ENCODE measurements at regions not wholly inside any gene's neighbourhood (a gene's known extent, or its start where the extent isn't known, plus 50 kb on each side); places are given as distances from the start of the nearest gene placed in this dataset.
"Not testable (repeated sequence)": the region's sequence is repeated elsewhere in the genome, so short reads cannot be mapped to it uniquely, and the experiment has no call there.

DNA sequence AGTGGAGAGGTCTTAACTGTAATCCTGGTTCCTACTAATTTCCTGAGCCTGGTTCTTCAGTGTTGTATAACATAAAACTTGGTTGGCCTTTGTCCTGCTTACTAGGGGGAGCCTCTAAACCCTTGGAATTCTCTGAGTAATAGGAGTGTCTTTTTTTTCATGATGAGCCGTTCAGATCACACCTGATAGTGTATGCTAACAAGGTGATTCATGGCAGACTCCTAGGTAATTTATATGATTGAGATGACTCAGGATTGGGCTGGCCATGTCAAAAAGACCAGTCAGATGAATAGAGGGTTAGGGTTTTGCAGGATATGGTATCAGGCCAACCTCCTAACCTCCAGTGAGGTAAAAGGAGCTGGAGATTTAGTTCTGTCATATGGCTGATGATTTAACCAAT, 135.8 kb upstream of the KLF12 start:
- Mint-ChIP-seq H3K27ac (no peak overlapping the region), H3K9me3 (peaks cover 8 to 12% of the 10 kb centered on the region in 2 donors), H3K4me3 (no peak overlapping the region), H3K36me3 (ENCODE audit: insufficient read depth in 2 of 2) (peaks cover 8 to 17% of the 10 kb centered on the region in 2 donors), H3K4me1 (ENCODE audit: low read depth) (peaks cover 4% of the 10 kb centered on the region), H3K27me3 (ENCODE audit: low read depth) (no peaks in the 10 kb centered on the region)
- ATAC-seq (replicated peaks in 1 of 2) (peak; percentile 25 to 83), DNase-seq (no peak)

DNA sequence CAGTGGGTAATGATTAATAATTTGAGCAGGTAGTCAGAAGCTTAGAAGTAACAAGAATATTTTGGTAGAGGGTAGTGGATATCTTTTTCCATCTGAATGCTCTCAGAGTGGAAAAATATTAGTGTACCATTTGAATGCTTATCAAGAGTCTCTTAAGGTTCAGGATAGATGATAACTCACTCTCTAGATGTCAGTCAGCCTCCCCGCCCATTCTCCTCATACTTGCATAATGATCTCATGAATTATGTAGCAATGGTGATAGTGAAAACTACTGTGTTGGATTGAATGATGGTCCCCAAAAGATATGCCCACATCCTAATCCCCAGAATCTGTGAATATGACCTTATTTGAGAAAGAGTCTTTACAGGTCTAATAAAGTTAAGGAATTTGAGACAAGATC, 132.7 kb upstream of the KLF12 start:
- no peak for DNase-seq
- no peak overlapping the region for H3K4me3 Mint-ChIP-seq
- no peaks in the 10 kb centered on the region for H3K27me3 Mint-ChIP-seq (ENCODE audit: low read depth)
- peaks cover 14 to 28% of the 10 kb centered on the region in 2 donors for H3K36me3 Mint-ChIP-seq (ENCODE audit: insufficient read depth in 2 of 2)
- no peak for ATAC-seq (replicated peaks in 1 of 2)
- no peak overlapping the region for H3K27ac Mint-ChIP-seq
- peaks cover 13 to 16% of the 10 kb centered on the region in 2 donors for H3K9me3 Mint-ChIP-seq
- H3K4me1 Mint-ChIP-seq (ENCODE audit: low read depth): no peaks in the 10 kb centered on the region

DNA sequence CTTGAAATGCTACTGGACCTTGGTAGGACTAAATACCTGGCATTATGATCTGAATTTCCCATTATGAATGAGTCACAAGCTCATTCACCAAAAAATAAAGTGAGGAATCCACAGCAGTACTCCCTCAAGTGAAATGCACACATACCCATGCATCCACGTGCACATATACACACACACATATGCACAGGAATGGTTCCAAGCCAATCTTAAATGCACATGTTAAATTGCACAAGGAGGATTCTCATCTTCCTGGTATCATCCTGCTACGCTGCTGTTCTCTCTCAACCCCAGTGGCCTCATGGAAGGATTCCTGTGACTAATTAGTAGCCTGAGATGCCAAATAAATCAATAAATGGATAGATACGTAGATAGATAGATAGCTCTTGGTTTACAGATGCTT, 132.1 kb upstream of the KLF12 start:
- Mint-ChIP-seq H3K9me3 (peaks cover 11 to 16% of the 10 kb centered on the region in 2 donors), H3K27ac (no peak overlapping the region), H3K27me3 (ENCODE audit: low read depth) (no peaks in the 10 kb centered on the region), H3K36me3 (ENCODE audit: insufficient read depth in 2 of 2) (peaks cover 12 to 28% of the 10 kb centered on the region in 2 donors), H3K4me1 (ENCODE audit: low read depth) (no peaks in the 10 kb centered on the region), H3K4me3 (no peak overlapping the region)
- ATAC-seq (replicated peaks in 1 of 2): no peak
- DNase-seq: no peak

DNA sequence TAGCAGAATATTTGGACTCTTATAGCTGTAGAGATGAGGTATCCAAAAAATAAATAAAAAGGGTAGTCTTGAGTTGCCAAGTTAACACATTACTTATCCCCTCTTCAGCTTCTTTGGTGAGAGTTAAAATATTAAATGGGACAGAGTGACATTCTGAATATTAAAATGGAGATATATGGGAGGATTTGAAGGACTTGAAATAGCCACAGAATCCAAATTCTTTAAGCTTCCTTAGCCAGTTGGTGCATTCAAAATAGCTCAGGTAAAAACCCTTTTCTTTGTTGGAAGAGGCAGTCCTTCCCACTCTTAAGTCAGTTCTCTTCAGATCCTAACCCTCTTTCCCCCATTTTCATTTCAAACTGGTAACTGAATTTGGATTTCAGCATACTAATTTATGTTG, 130.1 kb upstream of the KLF12 start:
- DNase-seq (no peak), ATAC-seq (replicated peaks in 1 of 2) (no peak)
- peaks cover 11 to 16% of the 10 kb centered on the region in 2 donors for H3K9me3 Mint-ChIP-seq
- no peak overlapping the region for H3K4me3 Mint-ChIP-seq
- H3K4me1 Mint-ChIP-seq (ENCODE audit: low read depth): peaks cover 5% of the 10 kb centered on the region
- H3K27ac Mint-ChIP-seq: no peak overlapping the region
- no peaks in the 10 kb centered on the region for H3K27me3 Mint-ChIP-seq (ENCODE audit: low read depth)
- peaks cover 10 to 26% of the 10 kb centered on the region in 2 donors for H3K36me3 Mint-ChIP-seq (ENCODE audit: insufficient read depth in 2 of 2)

DNA sequence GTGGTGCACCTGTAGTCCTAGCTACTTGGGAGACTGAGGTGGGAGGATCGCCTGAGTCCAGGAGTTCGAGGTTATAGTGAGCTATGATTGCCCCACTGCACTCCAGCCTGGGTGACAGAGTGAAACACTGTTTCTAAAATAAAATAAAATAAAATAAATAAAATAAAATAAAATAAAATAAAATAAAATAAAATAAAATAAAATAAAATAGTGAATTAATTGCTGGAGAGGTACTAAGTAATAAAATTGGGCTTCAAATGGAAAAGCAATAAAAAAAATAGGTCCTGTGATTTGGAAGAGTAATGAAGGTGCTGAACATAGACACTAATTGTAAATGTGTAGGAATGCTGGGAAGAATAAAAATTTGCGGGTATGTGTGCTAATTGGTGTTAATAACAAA, 126.2 kb upstream of the KLF12 start:
- not testable (repeated sequence) for DNase-seq; ATAC-seq (replicated peaks in 1 of 2); H3K27me3 Mint-ChIP-seq (ENCODE audit: low read depth); H3K4me3 Mint-ChIP-seq; H3K9me3 Mint-ChIP-seq; H3K27ac Mint-ChIP-seq
- Mint-ChIP-seq H3K4me1 (ENCODE audit: low read depth) (peaks cover 38% of the 10 kb centered on the region), H3K36me3 (ENCODE audit: insufficient read depth in 2 of 2) (peaks cover 8 to 15% of the 10 kb centered on the region in 2 donors)

DNA sequence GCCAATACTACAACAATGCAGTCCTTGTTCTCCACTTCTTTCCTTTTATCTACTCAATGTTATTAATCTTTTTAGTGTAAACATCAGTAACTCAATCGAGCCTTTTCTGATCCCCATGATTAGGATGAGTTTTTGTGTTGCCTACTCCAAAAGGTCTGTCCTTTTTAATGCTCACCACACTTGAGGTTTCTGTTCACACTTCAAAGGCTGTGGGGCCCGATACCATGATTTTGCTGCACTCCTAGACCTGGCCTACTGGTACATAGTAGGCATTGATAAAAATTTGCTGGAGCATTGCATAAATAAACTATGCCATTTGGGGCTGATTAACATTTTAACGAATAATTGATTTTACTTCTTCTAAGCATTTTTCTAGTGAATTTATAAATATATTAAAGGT, 125.4 kb upstream of the KLF12 start:
- Mint-ChIP-seq H3K4me1 (ENCODE audit: low read depth) (peaks cover 38% of the 10 kb centered on the region), H3K4me3 (peak overlapping the region in 1 of 2 donors; percentile 76), H3K36me3 (ENCODE audit: insufficient read depth in 2 of 2) (peaks cover 6 to 10% of the 10 kb centered on the region in 2 donors), H3K9me3 (peaks cover 4 to 7% of the 10 kb centered on the region in 2 donors), H3K27ac (peak overlapping the region; percentile 34), H3K27me3 (ENCODE audit: low read depth) (no peaks in the 10 kb centered on the region)
- DNase-seq: no peak
- ATAC-seq (replicated peaks in 1 of 2): no peak

DNA sequence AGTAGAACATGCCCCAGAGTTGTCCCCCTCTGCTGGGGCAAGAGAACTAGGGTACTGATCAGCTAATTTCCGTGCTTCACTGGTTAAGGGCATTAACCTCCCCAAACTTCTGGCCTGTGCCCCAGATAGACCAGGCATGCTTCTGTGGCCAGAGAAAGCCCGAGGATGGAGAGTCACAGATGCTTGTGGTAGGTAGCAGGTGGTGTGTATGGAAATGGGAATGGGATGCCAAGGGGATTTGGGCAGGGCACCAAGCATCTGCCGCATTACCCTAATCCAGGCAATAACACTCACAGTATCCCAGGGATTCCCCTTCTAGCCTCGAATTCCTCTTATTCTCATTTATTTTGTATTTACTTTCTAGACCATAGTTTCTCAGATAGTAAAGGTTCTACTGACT, 124.8 kb upstream of the KLF12 start:
- H3K9me3 Mint-ChIP-seq: peaks cover 2 to 3% of the 10 kb centered on the region in 2 donors
- ATAC-seq (replicated peaks in 1 of 2) (no peak), DNase-seq (no peak)
- H3K27ac Mint-ChIP-seq: no peak overlapping the region
- H3K4me3 Mint-ChIP-seq: peak overlapping the region in 1 of 2 donors; percentile 89
- H3K27me3 Mint-ChIP-seq (ENCODE audit: low read depth): no peaks in the 10 kb centered on the region
- H3K4me1 Mint-ChIP-seq (ENCODE audit: low read depth): peaks cover 42% of the 10 kb centered on the region
- H3K36me3 Mint-ChIP-seq (ENCODE audit: insufficient read depth in 2 of 2): peaks cover 3 to 6% of the 10 kb centered on the region in 2 donors

DNA sequence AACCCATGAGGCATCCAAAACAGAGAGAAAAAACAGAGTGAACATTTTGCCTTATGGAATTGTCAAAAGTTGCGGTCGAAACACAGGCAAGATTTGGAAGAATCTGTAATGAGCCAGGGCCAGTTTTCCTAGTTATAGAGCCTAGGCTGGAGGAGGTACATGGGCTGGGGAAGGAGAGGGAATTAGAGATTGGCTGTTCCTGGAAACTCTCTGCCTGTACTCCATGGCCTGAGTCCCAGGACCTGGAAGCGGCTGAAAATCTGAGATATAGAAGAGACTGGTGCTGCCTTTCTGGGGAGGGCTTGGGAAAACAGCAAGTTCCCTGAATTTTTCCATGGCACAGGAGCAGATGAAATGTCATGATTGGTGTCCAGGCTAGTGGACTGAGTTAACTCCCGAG, 122.8 kb upstream of the KLF12 start:
- H3K27me3 Mint-ChIP-seq (ENCODE audit: low read depth): no peaks in the 10 kb centered on the region
- peak overlapping the region; percentile 14 to 40 for H3K4me3 Mint-ChIP-seq
- H3K36me3 Mint-ChIP-seq (ENCODE audit: insufficient read depth in 2 of 2): peaks cover under 1% of the 10 kb centered on the region in 2 donors
- no peaks in the 10 kb centered on the region for H3K9me3 Mint-ChIP-seq
- peaks cover 60% of the 10 kb centered on the region for H3K4me1 Mint-ChIP-seq (ENCODE audit: low read depth)
- DNase-seq: no peak
- ATAC-seq (replicated peaks in 1 of 2): no peak
- peak overlapping the region; percentile 91 for H3K27ac Mint-ChIP-seq

DNA sequence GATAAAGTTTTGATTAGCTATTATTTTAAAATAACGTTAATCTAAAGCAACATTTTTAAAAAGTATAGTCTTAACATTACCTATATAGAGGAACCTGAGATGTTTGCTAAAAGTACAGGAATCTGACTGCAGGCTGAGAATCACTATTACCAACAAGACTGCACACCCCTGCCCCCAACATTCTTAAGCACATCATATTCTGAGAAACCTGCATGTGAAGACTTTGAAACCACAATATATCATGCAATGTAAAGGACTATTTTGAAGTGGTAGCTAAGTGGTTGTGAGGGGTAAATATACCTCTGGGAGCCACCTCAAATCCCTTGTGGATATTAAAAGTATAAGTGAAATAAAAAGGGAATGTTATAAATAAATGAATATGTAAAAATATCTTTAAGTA, 119.0 kb upstream of the KLF12 start:
- peaks cover 79% of the 10 kb centered on the region for H3K4me1 Mint-ChIP-seq (ENCODE audit: low read depth)
- H3K9me3 Mint-ChIP-seq: peaks cover 2 to 3% of the 10 kb centered on the region in 2 donors
- peaks cover 0 to 4% of the 10 kb centered on the region in 2 donors for H3K36me3 Mint-ChIP-seq (ENCODE audit: insufficient read depth in 2 of 2)
- H3K27me3 Mint-ChIP-seq (ENCODE audit: low read depth): no peaks in the 10 kb centered on the region
- no peak overlapping the region for H3K27ac Mint-ChIP-seq
- no peak for ATAC-seq (replicated peaks in 1 of 2)
- peak overlapping the region in 1 of 2 donors; percentile 66 for H3K4me3 Mint-ChIP-seq
- DNase-seq: no peak

DNA sequence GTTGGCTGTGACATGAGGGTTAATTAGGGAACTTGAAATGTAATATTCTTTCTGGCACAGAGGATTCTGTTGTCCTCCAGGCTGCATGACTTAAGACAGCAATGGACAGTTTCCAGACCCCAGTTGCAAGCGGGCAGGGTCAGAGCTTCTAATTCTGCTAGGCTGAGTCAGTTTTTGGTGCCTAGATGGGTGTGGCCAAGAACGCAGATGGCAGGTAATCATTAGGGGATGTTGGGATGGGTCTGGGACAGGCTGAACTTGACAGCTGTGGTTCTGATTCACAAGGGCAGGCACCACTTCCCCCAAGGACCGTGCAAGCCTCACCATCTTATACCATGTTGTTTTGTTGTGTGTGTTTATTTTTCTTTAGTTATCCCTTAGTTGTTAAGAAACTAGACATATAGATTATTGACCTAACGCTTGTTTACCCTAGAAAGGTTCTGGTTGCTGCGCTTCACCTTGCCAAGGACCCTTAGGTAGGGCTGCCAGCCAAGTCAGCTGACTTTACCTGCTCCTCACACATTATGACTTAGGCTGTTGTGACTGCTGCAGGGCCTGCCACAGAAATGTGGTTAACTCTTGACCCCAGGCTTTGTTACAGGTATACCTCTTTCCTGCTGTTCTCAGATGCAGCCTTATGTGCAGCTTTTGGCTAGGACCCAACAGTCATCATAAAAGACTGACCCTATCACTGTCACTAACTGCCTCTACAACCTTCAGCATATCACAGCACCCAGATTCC, 117.7 kb upstream of the KLF12 start:
- ATAC-seq (replicated peaks in 1 of 2) (peak; percentile 50 to 59), DNase-seq (no peak)
- no peaks in the 10 kb centered on the region for H3K27me3 Mint-ChIP-seq (ENCODE audit: low read depth)
- H3K27ac Mint-ChIP-seq: no peak overlapping the region
- peaks cover 2 to 3% of the 10 kb centered on the region in 2 donors for H3K9me3 Mint-ChIP-seq
- H3K4me1 Mint-ChIP-seq (ENCODE audit: low read depth): peaks cover 78% of the 10 kb centered on the region
- peaks cover 0 to 8% of the 10 kb centered on the region in 2 donors for H3K36me3 Mint-ChIP-seq (ENCODE audit: insufficient read depth in 2 of 2)
- H3K4me3 Mint-ChIP-seq: peak overlapping the region in 1 of 2 donors; percentile 55

DNA sequence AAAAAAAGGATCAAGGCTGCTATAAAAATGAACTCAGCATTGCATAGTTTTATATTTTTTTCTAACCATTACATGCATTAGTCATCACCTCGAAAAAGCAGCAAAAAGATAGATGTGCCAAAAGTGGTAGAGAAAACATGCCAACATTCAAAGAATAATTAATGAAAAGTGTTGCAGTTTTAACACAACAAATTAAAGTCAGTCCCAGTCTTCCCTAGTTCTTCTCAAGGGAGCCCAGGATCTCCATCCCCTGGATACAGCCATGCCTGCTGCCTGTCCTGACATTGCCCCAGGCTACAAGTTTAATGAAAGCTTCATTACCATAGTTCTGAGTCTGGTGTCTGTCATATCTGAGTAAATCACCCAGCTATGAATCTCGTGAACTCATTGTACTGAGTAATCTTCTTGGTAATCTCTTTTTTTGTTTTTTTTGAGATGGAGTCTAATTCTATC, 116.6 kb upstream of the KLF12 start:
- Mint-ChIP-seq H3K36me3 (ENCODE audit: insufficient read depth in 2 of 2) (peaks cover 0 to 8% of the 10 kb centered on the region in 2 donors), H3K9me3 (peaks cover 2 to 3% of the 10 kb centered on the region in 2 donors), H3K4me1 (ENCODE audit: low read depth) (peaks cover 78% of the 10 kb centered on the region), H3K27ac (no peak overlapping the region), H3K27me3 (ENCODE audit: low read depth) (no peaks in the 10 kb centered on the region), H3K4me3 (no peak overlapping the region)
- DNase-seq: no peak
- ATAC-seq (replicated peaks in 1 of 2): peak; percentile 77 to 87

DNA sequence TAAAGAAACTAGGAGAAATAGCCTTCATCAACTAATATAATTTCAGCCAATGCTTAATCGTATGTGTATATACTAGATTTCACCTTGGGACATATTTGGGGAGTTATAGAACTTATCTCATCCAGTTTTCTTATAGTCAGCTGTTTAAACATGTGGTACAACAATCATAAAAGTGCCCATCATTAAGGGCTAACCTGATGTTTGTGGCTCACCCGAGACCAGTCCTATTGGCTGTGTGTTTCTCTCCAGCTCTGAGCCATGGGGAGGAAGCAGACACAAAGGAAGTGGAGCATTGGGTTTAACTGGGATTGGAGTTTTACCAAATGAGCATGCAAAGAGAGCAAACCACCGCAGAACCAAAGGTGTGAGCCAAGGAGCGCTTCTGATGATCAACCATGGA, 114.3 kb upstream of the KLF12 start:
- DNase-seq (no peak), ATAC-seq (replicated peaks in 1 of 2) (no peak)
- peak overlapping the region in 1 of 2 donors; percentile 9 for H3K4me3 Mint-ChIP-seq
- H3K27ac Mint-ChIP-seq: no peak overlapping the region
- H3K36me3 Mint-ChIP-seq (ENCODE audit: insufficient read depth in 2 of 2): peaks cover 0 to 8% of the 10 kb centered on the region in 2 donors
- H3K4me1 Mint-ChIP-seq (ENCODE audit: low read depth): peaks cover 93% of the 10 kb centered on the region
- no peaks in the 10 kb centered on the region for H3K27me3 Mint-ChIP-seq (ENCODE audit: low read depth)
- H3K9me3 Mint-ChIP-seq: peaks cover 2 to 3% of the 10 kb centered on the region in 2 donors

DNA sequence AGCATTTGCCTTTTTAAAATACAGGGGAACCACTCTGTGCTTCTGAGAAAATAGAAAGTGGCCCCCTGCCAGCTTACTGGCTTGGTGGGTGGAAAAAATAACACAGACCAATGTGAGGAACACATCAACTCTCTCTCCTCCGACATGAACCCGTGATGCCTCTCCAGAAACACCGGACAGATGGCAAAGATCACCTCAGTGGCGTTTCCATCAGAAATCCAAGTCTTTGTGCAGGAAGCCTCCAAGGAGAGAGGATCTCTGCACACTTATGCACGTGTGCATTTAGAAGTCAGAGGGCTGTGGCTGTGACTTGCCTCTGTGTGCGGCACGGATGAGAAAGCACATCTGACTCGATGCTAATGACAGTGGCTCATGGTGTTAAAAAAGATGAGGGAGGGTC, 112.3 kb upstream of the KLF12 start:
- Mint-ChIP-seq H3K27me3 (ENCODE audit: low read depth) (no peaks in the 10 kb centered on the region), H3K4me3 (peak overlapping the region; percentile 63 to 65), H3K27ac (peak overlapping the region; percentile 31), H3K4me1 (ENCODE audit: low read depth) (peaks cover 90% of the 10 kb centered on the region), H3K9me3 (peaks cover 2 to 3% of the 10 kb centered on the region in 2 donors), H3K36me3 (ENCODE audit: insufficient read depth in 2 of 2) (peaks cover 7 to 10% of the 10 kb centered on the region in 2 donors)
- DNase-seq (peak; percentile 24 to 28), ATAC-seq (replicated peaks in 1 of 2) (peak in 1 of 2 donors; percentile 20)

Measured in activated T-cell treated with anti-CD3 and anti-CD28 coated beads, Interleukin-2, amount 50 U/mL, for 72 hours (primary cell).